Stomach (tissue), 4 donors: ENCODE measurements at regions not wholly inside any gene's neighbourhood (a gene's known extent, or its start where the extent isn't known, plus 50 kb on each side); places are given as distances from the start of the nearest gene placed in this dataset.

Experiments used
- EP300 ChIP-seq: sonication (generic); formaldehyde crosslinking; IDR thresholded peaks from one replicate; pipeline ENCODE4 v1.6.1; 2017; ENCODE audit warnings: antibody characterized with exemption
- POLR2AphosphoS5 ChIP-seq, 3 donors: sonication (generic); formaldehyde crosslinking; IDR thresholded peaks; one replicate each; pipeline ENCODE4 v1.6.1; 2016; ENCODE audit warnings: antibody characterized with exemption in 3 of 3
- TF ChIP-seq, protein P1 (sequence below), 7 experiments: fragments of 450-650 bp in 4 of 7; fragments of 200-600 bp in 3 of 7; sonication (generic) in 3 of 7; IDR thresholded peaks; one replicate each; pipeline ENCODE4 v1.5.1; 2016 to 2019; ENCODE audit warnings: antibody characterized with exemption in 7 of 7, control low read depth in 2 of 7, mild to moderate bottlenecking in 1 of 7

DNA sequence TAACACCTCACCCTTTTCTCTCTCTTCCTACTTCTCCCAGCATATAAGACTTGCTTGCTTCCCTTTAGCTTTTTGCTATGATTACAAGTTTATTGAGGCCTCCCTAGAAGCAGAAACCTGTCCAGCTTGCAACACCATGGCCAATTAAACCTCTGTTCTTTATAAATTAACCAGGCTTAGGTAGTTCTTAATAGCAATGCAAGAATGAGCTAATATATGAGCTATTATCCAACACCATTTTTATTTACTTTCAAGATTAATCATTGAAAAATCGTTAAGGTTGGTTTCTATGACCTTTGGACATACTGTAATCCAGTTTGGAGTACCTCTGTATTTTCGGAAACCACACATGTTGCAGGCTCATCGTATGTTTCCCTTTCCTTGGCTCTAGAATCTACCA is 643.1 kb downstream of the ZPLD1 start:
- TF ChIP-seq EP300: no peak
- TF ChIP-seq, protein P1, sequence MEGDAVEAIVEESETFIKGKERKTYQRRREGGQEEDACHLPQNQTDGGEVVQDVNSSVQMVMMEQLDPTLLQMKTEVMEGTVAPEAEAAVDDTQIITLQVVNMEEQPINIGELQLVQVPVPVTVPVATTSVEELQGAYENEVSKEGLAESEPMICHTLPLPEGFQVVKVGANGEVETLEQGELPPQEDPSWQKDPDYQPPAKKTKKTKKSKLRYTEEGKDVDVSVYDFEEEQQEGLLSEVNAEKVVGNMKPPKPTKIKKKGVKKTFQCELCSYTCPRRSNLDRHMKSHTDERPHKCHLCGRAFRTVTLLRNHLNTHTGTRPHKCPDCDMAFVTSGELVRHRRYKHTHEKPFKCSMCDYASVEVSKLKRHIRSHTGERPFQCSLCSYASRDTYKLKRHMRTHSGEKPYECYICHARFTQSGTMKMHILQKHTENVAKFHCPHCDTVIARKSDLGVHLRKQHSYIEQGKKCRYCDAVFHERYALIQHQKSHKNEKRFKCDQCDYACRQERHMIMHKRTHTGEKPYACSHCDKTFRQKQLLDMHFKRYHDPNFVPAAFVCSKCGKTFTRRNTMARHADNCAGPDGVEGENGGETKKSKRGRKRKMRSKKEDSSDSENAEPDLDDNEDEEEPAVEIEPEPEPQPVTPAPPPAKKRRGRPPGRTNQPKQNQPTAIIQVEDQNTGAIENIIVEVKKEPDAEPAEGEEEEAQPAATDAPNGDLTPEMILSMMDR (IDR thresholded peaks at IDR 0.05): no peak
- no peak for TF ChIP-seq POLR2AphosphoS5 (IDR thresholded peaks at IDR 0.05)
